Choroid plexus epithelial cell (primary cell): ENCODE measurements at regions not wholly inside any gene's neighbourhood (a gene's known extent, or its start where the extent isn't known, plus 50 kb on each side); places are given as distances from the start of the nearest gene placed in this dataset.

Experiments used
- DNase-seq: peaks from one replicate; pipeline ENCODE4 v3.0.0-alpha.2; 2010; ENCODE audit warnings: low read depth
- H3K4me3 ChIP-seq: 2 replicates; pipeline ENCODE4 v1.5.1; 2011; ENCODE audit warnings: low read depth, mild to moderate bottlenecking, control low read depth, low read length, moderate library complexity
- CTCF ChIP-seq: conservative IDR thresholded peaks from 2 replicates; pipeline ENCODE4 v1.5.1; 2011; ENCODE audit warnings: low read depth, mild to moderate bottlenecking, control low read depth, inconsistent platforms, low read length, moderate library complexity

- no peak for DNase-seq
- TF ChIP-seq CTCF, result no peak
- no peak overlapping the region for H3K4me3 ChIP-seq
Observed at GRCh38 chr4:114479595-114479994, 119.0 kb upstream of the UGT8 start.

GRCh38 chr4:114481856-114482255 is 116.8 kb upstream of the UGT8 start:
- TF ChIP-seq CTCF, result no peak
- DNase-seq, result no peak
- H3K4me3 ChIP-seq, result no peak overlapping the region

GRCh38 chr4:114487101-114487500 is 111.5 kb upstream of the UGT8 start:
- no peak for DNase-seq
- TF ChIP-seq CTCF, result no peak

GRCh38 chr4:114488301-114488982 is 110.2 kb upstream of the UGT8 start:
- DNase-seq, result no peak
- no peak for TF ChIP-seq CTCF
- H3K4me3 ChIP-seq, result no peak overlapping the region

More at GRCh38 chr4:114487101-114487500, 111.5 kb upstream of the UGT8 start:
- no peak overlapping the region for H3K4me3 ChIP-seq

- no peak overlapping the region for H3K4me3 ChIP-seq
- DNase-seq, result no peak
- TF ChIP-seq CTCF, result no peak
Observed at GRCh38 chr4:114494246-114494803, 104.3 kb upstream of the UGT8 start.

- no peak for DNase-seq
- no peak overlapping the region for H3K4me3 ChIP-seq
- no peak for TF ChIP-seq CTCF
Observed at GRCh38 chr4:114495471-114495928, 103.1 kb upstream of the UGT8 start.

- no peak for DNase-seq
- H3K4me3 ChIP-seq, result no peak overlapping the region
- TF ChIP-seq CTCF, result no peak
Observed at GRCh38 chr4:114497116-114497515, 101.5 kb upstream of the UGT8 start.
